ENCODE measurements at regions not wholly inside any gene's neighbourhood (a gene's known extent, or its start where the extent isn't known, plus 50 kb on each side); places are given as distances from the start of the nearest gene placed in this dataset.

DNA sequence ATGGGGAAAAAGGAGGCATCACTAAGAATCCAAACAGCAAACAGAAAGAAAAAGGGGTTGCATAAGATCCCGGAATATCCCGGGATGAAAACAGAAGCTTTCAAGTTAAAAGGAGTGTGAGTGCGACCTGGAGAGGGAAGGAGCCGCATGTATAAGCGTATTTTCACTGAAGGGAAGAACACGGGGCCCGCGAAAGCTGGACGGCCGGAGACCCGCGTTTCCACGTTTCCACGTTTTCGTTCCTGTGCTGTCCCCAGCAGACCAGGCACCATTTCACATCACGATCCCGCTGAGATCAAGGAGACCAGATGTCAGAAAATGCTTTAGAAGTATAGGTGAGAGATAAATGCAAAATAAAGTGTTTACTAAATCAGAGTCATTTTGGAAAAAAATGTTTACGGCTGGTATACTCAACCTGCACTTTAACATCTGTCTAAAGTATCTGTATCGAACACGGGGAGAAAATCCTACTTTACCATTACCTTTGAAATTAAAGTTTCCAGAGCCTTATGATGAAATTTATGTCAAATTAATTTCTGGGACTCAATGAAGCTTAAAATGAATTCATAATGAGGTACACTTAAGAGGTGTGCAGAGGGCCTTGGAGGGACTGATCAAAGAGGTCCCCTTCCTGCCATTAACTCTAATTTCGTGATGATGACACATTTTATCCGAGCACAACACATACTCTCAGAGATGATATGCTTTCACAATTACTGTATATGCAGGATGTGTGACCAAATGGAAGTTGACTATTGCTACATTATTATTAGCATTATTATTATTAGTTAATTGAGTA is 71.0 kb upstream of the SALL3 start:
- no peak for DNase-seq

DNA sequence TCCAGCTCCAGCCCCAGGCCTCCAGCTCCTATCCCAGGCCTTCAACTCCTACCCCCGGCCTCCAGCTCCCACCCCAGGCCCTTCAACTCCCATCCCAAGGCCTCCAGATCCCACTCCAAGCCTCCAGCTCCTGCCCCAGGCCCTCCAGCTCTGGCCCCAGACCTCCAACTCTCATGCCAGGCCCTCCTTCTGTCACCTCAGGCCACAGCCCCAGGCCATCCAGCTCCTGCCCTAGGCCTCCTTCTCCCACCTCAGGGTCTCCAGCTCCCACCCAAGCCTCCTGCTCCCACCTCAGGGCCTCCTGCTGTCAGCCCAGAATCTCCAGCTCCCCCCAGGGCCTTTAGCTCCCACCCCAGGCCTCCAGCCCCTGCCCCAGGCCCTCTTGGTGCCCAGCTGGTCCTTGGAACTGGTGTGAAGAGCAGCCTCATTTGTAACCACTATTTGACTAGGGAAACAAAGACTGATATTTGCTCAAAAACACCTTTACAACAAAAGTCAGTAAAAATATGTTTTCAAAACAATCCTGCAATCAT is 67.8 kb upstream of the SALL3 start:
- no peak for DNase-seq

DNA sequence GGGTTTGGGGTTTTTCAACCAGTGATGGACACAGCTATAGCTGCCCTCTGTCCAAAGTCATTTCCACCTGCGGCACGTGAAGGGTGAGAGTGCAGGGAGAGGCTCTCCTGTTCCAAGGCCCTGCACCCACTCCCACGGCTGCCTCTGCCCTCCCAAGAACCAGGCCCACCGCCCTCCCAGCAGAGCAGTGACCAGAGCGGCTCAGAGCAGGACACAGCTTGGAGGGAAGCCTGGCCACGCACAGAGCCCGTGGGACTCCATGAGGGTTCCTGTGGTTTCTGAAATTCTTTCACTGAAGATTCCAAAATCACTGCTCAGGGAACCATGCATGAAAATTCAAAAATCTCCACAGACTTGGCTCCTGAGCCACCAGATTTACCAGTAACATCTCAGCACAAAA is 67.3 kb upstream of the SALL3 start:
- no peak for DNase-seq

- no peak for DNase-seq
These were observed 66.8 kb upstream of the SALL3 start for GRCh38 chr18:78912844-78913243.

- DNase-seq, result no peak
These were observed 66.2 kb upstream of the SALL3 start for GRCh38 chr18:78913395-78913794.

DNA sequence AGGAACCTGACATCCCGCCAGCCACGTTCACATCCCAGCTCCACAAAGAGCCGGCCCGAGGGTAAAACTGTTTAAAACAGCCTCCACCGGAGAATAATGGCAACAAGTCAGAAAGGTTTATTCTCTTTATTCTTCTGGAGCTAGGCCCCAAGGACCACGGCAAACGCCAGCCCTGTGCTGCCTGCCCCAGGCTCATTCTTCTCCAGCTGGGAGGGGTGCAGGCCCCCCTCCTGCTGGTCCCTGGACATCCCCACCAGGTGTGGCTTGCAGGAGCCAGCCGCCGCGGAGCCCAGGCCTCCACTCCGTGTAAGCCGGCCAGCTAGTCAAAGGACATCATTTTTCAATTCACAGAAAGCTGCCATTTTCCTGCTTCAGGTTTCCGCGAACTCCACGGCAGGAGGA is 65.8 kb upstream of the SALL3 start:
- no peak for DNase-seq

- DNase-seq, result no peak
These were observed 65.2 kb upstream of the SALL3 start for GRCh38 chr18:78914249-78914935.

- DNase-seq, result no peak
These were observed 64.1 kb upstream of the SALL3 start for GRCh38 chr18:78915446-78916008.

GRCh38 chr18:78918707-78919106 is 60.9 kb upstream of the SALL3 start:
- DNase-seq, result no peak

GRCh38 chr18:78919956-78920355 is 59.7 kb upstream of the SALL3 start:
- DNase-seq, result no peak

GRCh38 chr18:78920456-78921138 is 59.0 kb upstream of the SALL3 start:
- no peak for DNase-seq

- no peak for DNase-seq
These were observed 56.8 kb upstream of the SALL3 start for GRCh38 chr18:78922856-78923255.

- DNase-seq, result no peak
These were observed 55.3 kb upstream of the SALL3 start for GRCh38 chr18:78924301-78924700.

- DNase-seq, result no peak
These were observed 54.7 kb upstream of the SALL3 start for GRCh38 chr18:78924786-78925540.

- DNase-seq, result no peak
These were observed 53.9 kb upstream of the SALL3 start for GRCh38 chr18:78925557-78926242.

GRCh38 chr18:78926243-78926615 is 53.4 kb upstream of the SALL3 start:
- no peak for DNase-seq

DNA sequence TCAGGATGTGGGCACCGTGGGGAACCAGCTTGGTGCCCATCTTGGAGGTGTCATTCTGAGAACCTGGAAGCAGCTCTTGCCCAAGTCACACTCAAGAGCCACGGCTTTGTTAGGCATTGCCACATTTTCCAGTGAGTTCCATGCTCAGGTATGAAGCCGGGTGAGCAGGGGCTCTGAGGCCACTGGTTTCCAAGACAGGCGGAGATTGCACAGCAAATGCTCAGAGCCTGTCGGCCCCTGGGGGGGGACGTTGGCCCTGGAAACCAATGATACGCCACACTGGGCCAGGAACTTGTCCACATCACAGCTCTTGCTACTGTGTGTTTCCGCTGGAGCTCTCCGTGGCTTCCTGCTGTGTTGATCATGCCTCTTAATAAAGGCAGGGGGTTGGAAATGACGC is 52.5 kb upstream of the SALL3 start:
- no peak for DNase-seq

DNA sequence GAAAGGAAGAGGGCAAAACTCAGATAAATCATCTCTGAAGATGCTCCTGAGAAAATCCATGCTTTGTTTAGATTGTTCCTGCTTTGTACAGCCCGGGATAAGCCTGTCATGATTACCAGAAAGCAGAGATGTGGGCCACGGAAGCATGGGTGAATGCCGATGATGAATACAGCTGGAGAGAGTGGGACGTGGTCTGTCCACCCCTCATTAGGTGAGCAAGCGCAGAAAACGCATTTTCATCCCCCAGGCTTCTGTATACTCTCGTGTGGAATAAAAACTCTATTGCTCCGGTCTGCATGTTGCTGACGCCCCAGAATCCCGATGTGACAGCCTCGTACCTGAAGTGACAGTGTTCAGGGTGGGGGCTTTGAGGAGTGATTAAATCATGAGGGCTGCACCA is 52.0 kb upstream of the SALL3 start:
- no peak for DNase-seq

- no peak for DNase-seq
These were observed 51.5 kb upstream of the SALL3 start for GRCh38 chr18:78928076-78928475.

- no peak for DNase-seq
These were observed 50.1 kb upstream of the SALL3 start for GRCh38 chr18:78929516-78929915.
